A673 (cell line): ENCODE measurements at regions not wholly inside any gene's neighbourhood (a gene's known extent, or its start where the extent isn't known, plus 50 kb on each side); places are given as distances from the start of the nearest gene placed in this dataset.

Experiments
- EZH2 ChIP-seq: fragments of 200-600 bp; sonication (generic); IDR thresholded peaks from 2 replicates; pipeline ENCODE4 v1.6.1; 2017; ENCODE audit warnings: borderline replicate concordance, low read depth, mild to moderate bottlenecking, mixed read lengths, antibody characterized with exemption, low read length; ENCODE audit not compliant: poor library complexity, severe bottlenecking
- TF ChIP-seq, protein P1 (sequence below): fragments of 300-800, 200-600 bp; sonication (generic); conservative IDR thresholded peaks from 2 replicates; pipeline ENCODE4 v1.5.1; 2017; ENCODE audit warnings: low read depth, mild to moderate bottlenecking, antibody characterized with exemption, low read length, moderate library complexity, mixed read lengths

DNA sequence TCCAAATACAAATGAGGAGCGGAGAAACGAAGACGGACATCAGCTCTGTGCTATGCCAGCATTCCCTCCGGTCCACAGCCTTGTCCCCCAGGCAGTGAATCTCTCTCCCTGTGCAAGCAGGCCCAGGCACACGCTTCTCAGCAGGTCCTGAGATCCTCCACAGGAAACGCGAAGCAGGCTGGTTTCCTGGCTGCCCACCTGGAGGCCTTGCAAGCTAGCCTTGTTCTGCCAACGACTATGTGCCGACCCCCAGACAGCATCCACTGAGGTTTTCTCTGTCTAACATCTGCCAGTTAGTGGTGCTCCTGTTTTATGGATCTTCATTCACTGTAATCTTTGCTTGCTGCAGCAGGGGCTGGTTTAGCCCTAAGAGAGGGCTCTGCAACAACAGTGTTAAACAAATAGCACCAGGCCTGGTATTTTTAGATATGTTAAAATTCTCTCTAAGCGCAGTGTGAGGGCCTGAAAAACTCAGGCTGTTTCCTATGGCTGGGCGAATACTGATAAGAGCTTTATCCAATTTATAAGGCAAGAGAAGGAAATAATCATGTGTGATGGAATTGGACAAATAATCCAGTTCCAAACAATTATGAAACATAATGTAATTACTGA, 386.0 kb upstream of the ARID1B start:
- TF ChIP-seq, protein P1, sequence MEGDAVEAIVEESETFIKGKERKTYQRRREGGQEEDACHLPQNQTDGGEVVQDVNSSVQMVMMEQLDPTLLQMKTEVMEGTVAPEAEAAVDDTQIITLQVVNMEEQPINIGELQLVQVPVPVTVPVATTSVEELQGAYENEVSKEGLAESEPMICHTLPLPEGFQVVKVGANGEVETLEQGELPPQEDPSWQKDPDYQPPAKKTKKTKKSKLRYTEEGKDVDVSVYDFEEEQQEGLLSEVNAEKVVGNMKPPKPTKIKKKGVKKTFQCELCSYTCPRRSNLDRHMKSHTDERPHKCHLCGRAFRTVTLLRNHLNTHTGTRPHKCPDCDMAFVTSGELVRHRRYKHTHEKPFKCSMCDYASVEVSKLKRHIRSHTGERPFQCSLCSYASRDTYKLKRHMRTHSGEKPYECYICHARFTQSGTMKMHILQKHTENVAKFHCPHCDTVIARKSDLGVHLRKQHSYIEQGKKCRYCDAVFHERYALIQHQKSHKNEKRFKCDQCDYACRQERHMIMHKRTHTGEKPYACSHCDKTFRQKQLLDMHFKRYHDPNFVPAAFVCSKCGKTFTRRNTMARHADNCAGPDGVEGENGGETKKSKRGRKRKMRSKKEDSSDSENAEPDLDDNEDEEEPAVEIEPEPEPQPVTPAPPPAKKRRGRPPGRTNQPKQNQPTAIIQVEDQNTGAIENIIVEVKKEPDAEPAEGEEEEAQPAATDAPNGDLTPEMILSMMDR, result no peak
- no peak for TF ChIP-seq EZH2
